Right lobe of liver (tissue), 4 donors: ENCODE measurements at regions not wholly inside any gene's neighbourhood (a gene's known extent, or its start where the extent isn't known, plus 50 kb on each side); places are given as distances from the start of the nearest gene placed in this dataset.

Source experiments
- POLR2A ChIP-seq: fragments of 450-650 bp; IDR thresholded peaks from one replicate; pipeline ENCODE4 v1.6.1; 2017; ENCODE audit warnings: antibody characterized with exemption, mild to moderate bottlenecking
- TF ChIP-seq, protein P1 (sequence below), 4 donors: fragments of 200-600 bp in 3 of 4; fragments of 450-650 bp in 1 of 4; IDR thresholded peaks; one replicate each; pipeline versions ENCODE4 v1.5.1 to v1.8.0; 2016 to 2022; ENCODE audit warnings: antibody characterized with exemption in 4 of 4, mild to moderate bottlenecking in 2 of 4
- donor health status: DM: no; HTN: no; CAD: no.
- donor health status: DM: no; HTN: no; CAD: no.
- donor health status: DM: no; HTN: yes; CAD: no.

DNA sequence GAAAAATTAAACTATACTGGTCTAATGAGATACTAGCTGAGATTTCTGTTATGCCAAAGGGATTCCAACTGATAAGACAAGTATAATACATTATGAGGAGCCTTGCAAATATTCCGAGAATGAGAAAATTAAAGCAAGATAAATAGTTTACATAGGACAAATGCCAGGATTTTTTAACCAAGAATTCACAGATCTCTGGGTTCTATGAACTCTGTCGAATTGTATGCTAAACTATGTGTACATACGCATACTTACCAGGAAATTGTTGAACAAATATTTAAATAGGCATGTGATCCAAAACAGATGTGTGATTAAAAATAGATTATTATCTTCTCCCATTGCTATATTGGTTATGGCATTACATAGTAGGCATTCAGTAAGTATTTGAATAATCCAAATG lies 616.6 kb downstream of the GABRG2 start:
- no peak for TF ChIP-seq POLR2A
- TF ChIP-seq, protein P1, sequence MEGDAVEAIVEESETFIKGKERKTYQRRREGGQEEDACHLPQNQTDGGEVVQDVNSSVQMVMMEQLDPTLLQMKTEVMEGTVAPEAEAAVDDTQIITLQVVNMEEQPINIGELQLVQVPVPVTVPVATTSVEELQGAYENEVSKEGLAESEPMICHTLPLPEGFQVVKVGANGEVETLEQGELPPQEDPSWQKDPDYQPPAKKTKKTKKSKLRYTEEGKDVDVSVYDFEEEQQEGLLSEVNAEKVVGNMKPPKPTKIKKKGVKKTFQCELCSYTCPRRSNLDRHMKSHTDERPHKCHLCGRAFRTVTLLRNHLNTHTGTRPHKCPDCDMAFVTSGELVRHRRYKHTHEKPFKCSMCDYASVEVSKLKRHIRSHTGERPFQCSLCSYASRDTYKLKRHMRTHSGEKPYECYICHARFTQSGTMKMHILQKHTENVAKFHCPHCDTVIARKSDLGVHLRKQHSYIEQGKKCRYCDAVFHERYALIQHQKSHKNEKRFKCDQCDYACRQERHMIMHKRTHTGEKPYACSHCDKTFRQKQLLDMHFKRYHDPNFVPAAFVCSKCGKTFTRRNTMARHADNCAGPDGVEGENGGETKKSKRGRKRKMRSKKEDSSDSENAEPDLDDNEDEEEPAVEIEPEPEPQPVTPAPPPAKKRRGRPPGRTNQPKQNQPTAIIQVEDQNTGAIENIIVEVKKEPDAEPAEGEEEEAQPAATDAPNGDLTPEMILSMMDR (IDR thresholded peaks at IDR 0.05), result no peak
